ENCODE measurements at regions not wholly inside any gene's neighbourhood (a gene's known extent, or its start where the extent isn't known, plus 50 kb on each side); places are given as distances from the start of the nearest gene placed in this dataset.
"Not testable (repeated sequence)": the region's sequence is repeated elsewhere in the genome, so short reads cannot be mapped to it uniquely, and the experiment has no call there.

- not testable (repeated sequence) for TF ChIP-seq CTCF (conservative IDR thresholded peaks at IDR 0.05 in 1 of 2, IDR thresholded peaks at IDR 0.05 in 1 of 2; ENCODE audit: low read depth in 1 of 2, low read length in 2 of 2); EZH2 (IDR thresholded peaks at IDR 0.05; ENCODE audit: low read length, missing control alignments)
Observed at GRCh38 chr9:66197199-66197598, 460.3 kb downstream of the FOXD4L4 start.
